ENCODE measurements at regions not wholly inside any gene's neighbourhood (a gene's known extent, or its start where the extent isn't known, plus 50 kb on each side); places are given as distances from the start of the nearest gene placed in this dataset.
"Not testable (repeated sequence)": the region's sequence is repeated elsewhere in the genome, so short reads cannot be mapped to it uniquely, and the experiment has no call there.

DNA sequence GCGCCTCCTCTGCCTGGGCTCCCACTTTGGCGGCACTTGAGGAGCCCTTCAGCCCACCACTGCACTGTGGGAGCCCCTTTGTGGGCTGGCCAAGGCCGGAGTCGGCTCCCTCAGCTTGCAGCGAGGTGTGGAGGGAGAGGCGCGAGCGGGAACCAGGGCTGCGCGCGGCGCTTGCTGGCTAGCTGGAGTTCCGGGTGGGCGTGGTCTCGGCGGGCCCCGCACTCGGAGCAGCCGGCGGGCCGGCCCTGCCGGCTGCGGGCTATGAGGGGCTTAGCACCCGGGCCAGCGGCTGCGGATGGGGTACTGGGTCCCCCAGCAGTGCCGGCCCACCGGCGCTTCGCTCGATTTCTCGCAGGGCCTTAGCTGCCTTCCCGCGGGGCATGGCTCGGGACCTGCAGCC, 344.5 kb downstream of the NYAP2 start:
- DNase-seq (ENCODE audit: low read depth) = not testable (repeated sequence)

DNA sequence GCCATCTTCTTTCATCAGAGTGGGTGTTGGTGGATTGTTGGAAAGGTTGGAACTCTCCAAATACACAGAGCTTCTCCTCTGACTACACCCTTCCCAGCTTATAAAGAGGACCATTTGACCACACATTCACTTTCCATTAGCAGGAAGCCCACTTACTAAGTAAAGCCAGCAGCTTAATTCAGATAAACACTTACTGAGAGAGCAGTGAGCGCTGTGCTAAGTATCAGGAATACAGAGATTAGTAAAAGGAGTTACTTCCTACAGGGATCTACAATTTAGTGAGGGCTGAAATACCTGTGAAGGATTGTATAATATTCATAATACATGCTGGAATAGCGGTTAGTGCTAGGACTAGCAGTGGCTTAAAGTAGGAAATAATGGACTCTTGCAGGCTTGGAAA, 343.0 kb downstream of the NYAP2 start:
- no peak for DNase-seq (ENCODE audit: low read depth)

DNA sequence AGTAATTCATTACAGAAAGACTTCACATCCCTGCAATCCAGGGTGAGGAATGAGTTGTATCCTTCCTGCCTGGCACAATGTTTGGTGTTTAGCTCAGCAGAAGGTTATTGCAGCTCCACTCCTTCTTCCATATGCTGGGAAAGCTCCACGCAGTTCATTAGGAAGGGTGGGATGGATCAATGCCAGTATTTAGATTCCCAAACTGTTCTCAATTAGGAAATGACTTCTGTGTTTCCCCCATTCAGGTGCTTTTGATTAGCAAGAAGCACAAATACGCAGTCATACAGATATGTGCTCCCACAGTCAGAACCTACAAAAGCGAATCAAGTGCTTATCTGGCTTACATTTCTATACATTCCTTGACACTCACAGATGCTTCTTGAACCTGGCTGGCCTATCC, 340.6 kb downstream of the NYAP2 start:
- DNase-seq (ENCODE audit: low read depth) = no peak

DNA sequence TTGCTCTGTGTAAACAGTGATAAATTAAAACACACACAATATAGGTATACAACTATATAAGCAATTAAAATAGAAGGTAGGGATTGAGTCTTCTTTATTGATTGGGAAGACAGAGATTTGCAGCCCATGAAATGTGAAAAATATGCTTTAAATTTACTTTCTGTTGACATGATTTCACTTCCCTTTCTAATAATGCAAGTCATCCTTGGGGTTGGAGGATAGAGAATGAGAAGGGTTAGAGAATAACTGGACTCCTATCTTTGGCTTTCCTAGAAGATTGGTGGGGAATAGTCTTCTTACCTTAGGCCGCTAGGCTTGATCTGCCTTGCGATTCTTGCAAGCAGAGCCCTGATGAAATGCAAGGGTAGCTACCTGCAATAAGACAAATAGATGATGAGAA, 339.8 kb downstream of the NYAP2 start:
- no peak for DNase-seq (ENCODE audit: low read depth)

DNA sequence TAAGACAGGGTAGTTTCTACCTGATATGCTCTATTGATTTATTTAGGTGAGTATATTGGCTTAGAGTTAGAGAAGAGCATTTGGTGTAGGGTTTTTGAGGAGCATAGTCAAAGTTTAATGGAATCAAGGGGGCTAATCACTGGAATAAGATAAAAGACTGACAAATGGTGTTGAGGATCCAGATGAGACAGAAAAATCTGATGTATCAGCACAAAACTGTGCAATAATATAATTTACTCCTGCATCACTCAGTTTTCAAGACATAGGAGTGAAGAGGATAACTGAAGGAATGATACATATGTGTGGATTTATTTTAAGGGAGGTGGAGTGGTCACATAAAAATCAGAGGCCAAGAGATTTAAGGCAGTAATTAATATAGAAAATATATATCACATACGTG, 339.2 kb downstream of the NYAP2 start:
- no peak for DNase-seq (ENCODE audit: low read depth)

DNA sequence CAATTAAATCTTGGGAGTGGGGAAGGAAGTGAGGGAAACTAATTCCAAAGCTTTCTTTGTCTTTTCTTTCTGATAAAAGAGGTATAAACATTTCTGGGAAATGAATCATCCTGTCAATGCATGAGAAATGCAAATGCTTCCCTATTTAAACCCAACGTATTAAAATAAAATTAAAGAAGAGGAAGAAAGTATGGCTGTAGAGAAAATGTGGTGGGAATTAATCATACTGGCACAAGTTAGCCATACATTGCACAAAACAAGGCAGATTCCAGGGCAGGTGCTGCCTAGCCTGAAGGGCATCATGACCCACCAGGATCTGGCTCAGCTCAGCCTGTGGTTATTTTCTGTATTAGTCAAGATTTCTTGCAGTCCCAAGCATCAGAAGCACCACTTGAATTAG, 338.0 kb downstream of the NYAP2 start:
- no peak for DNase-seq (ENCODE audit: low read depth)

DNA sequence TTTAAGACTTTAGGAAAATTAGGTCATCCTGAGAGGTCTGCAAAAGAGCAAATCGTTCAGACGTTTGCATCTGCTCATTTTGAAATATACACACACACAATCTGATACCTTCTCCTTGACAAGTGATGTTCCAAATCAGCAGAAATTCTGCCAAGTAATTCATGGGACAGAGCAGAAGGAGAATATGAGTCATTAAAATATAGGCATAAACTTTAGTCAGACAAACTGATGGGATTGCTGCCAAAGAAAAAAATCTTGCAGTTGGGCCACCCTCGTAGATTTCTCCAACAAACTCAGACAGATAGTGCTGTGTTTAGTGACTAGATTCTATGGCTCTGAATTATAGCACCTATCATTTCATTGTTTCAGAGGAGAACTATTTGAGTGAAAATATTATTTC, 336.3 kb downstream of the NYAP2 start:
- no peak for DNase-seq (ENCODE audit: low read depth)

DNA sequence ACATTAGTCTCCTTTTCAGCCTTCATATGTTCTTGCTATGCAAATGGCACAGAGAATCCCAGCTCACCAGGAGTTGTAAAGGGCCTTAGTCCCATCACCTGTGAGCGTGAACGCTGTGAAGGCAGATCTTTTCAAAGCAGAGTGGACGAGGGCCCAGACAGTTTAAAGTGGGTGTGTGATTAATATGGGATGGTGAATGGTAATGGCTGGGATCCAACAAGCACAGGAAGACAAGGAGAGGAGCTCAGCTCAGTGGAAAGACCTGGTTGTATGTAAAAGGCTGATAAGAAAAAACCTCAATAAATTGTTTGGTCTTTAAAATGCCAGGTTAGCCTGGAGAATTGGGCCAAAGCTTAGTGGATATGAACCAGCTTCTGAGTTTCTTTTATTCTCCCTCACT, 326.2 kb downstream of the NYAP2 start:
- no peak for DNase-seq (ENCODE audit: low read depth)

Data from activated T-cell treated with anti-CD3 and anti-CD28 coated beads for 48 hours (primary cell).